Amygdala (tissue), 56 donors: ENCODE measurements at regions not wholly inside any gene's neighbourhood (a gene's known extent, or its start where the extent isn't known, plus 50 kb on each side); places are given as distances from the start of the nearest gene placed in this dataset.
"Not testable (repeated sequence)": the region's sequence is repeated elsewhere in the genome, so short reads cannot be mapped to it uniquely, and the experiment has no call there.

Experiments
- DNase-seq, 56 donors: peaks; one replicate each; lab custom pipeline; 2025; lab: John Stamatoyannopoulos, UW

- DNase-seq = no peak
These were observed 115.8 kb upstream of the ITGB1 start for GRCh38 chr10:33073641-33074415.

- DNase-seq = no peak
These were observed 113.8 kb upstream of the ITGB1 start for GRCh38 chr10:33071857-33072256.

GRCh38 chr10:33070101-33070500, 112.1 kb upstream of the ITGB1 start:
- no peak for DNase-seq

- peak in 1 of 56 donors; percentile 4 for DNase-seq
These were observed 109.9 kb upstream of the ITGB1 start for GRCh38 chr10:33067917-33068316.

GRCh38 chr10:33067481-33067880, 109.5 kb upstream of the ITGB1 start:
- DNase-seq = no peak

- no peak for DNase-seq
These were observed 108.7 kb upstream of the ITGB1 start for GRCh38 chr10:33066558-33067236.

GRCh38 chr10:33065111-33065510, 107.1 kb upstream of the ITGB1 start:
- no peak for DNase-seq

- no peak for DNase-seq
These were observed 106.7 kb upstream of the ITGB1 start for GRCh38 chr10:33064706-33065105.

- no peak for DNase-seq
These were observed 99.6 kb upstream of the ITGB1 start for GRCh38 chr10:33057620-33058019.

- DNase-seq = no peak
These were observed 99.0 kb upstream of the ITGB1 start for GRCh38 chr10:33056828-33057596.

- DNase-seq = no peak
These were observed 97.6 kb upstream of the ITGB1 start for GRCh38 chr10:33055625-33056024.

- DNase-seq = no peak
These were observed 95.1 kb upstream of the ITGB1 start for GRCh38 chr10:33052915-33053810.

- no peak for DNase-seq
These were observed 94.3 kb upstream of the ITGB1 start for GRCh38 chr10:33052263-33052875.

GRCh38 chr10:33049963-33050920, 92.2 kb upstream of the ITGB1 start:
- DNase-seq = not testable (repeated sequence)

GRCh38 chr10:33048223-33048622, 90.2 kb upstream of the ITGB1 start:
- DNase-seq = no peak

GRCh38 chr10:33047655-33048054, 89.6 kb upstream of the ITGB1 start:
- no peak for DNase-seq

- no peak for DNase-seq
These were observed 88.8 kb upstream of the ITGB1 start for GRCh38 chr10:33046792-33047191.

- no peak for DNase-seq
These were observed 87.4 kb upstream of the ITGB1 start for GRCh38 chr10:33045421-33045820.

- no peak for DNase-seq
These were observed 84.5 kb upstream of the ITGB1 start for GRCh38 chr10:33042565-33042964.
